Heart left ventricle (tissue), 13 donors: ENCODE measurements at regions not wholly inside any gene's neighbourhood (a gene's known extent, or its start where the extent isn't known, plus 50 kb on each side); places are given as distances from the start of the nearest gene placed in this dataset.

Experiments used
- POLR2A ChIP-seq, 2 donors: fragments of 450-650 bp; IDR thresholded peaks; one replicate each; pipeline ENCODE4 v1.6.1; 2017; ENCODE audit warnings: antibody characterized with exemption in 2 of 2, mild to moderate bottlenecking in 2 of 2, moderate library complexity in 2 of 2
- TF ChIP-seq, protein P1 (sequence below), 12 donors: fragments of 200-600 bp; sonication (generic) in 4 of 12; IDR thresholded peaks; one replicate each; pipeline versions ENCODE4 v1.5.0 to v1.8.0; 2018 to 2022; ENCODE audit warnings: antibody characterized with exemption in 12 of 12, mild to moderate bottlenecking in 5 of 12
- donor health status: ischemic (EF 13 %, LVEDD 7.1; RV severe dilation, severe dysfunction).
- donor health status: DM: no; HTN: yes; CAD: no.
- donor health status: DM: no; HTN: no; CAD: no.
- donor health status: ischemic (EF 25% LVEDD 6.9; RV normal size, moderate dysfunction).
- donor health status: ischemic (EF 25% LVEDD 5.7; RV mildly dilated, moderate dysfunction).
- donor health status: ischemic (EF 35%, LVEDD 5.7; RV mildly dilated, moderate dysfunction).
- donor health status: nonischemic (EF 11% LVEDD 7.7; RV severe dilation, severe dysfunction).
- donor health status: DM: yes; HTN: yes; CAD: no.
- donor health status: PGD.
- donor health status: ischemic (EF 29% LVEDD 5.4; RV normal size, mild dysfunction).
- donor health status: nonischemic (EF 23%, LVEDD 6.1; RV moderate dilation, normal function).

DNA sequence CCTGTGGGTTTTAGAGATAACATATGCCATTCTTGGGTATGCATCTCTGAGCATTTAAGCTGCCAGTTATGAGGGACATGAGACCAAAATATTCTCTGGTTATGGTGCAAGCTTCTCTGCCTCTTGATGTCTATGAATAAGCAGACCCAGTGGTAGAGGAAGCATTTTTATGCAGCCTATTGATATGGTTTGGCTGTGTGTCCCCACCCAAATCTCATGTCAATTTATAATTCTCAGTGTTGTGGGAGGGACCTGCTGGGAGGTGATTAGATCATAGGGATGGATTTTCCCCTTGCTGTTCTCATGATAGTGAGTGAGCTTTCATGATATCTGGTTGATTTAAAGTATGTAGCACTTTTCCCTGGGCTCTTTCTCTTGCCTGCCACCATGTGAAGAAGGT, 187.2 kb downstream of the ARHGAP12 start:
- TF ChIP-seq, protein P1, sequence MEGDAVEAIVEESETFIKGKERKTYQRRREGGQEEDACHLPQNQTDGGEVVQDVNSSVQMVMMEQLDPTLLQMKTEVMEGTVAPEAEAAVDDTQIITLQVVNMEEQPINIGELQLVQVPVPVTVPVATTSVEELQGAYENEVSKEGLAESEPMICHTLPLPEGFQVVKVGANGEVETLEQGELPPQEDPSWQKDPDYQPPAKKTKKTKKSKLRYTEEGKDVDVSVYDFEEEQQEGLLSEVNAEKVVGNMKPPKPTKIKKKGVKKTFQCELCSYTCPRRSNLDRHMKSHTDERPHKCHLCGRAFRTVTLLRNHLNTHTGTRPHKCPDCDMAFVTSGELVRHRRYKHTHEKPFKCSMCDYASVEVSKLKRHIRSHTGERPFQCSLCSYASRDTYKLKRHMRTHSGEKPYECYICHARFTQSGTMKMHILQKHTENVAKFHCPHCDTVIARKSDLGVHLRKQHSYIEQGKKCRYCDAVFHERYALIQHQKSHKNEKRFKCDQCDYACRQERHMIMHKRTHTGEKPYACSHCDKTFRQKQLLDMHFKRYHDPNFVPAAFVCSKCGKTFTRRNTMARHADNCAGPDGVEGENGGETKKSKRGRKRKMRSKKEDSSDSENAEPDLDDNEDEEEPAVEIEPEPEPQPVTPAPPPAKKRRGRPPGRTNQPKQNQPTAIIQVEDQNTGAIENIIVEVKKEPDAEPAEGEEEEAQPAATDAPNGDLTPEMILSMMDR (IDR thresholded peaks at IDR 0.05) = no peak
- TF ChIP-seq POLR2A (IDR thresholded peaks at IDR 0.05) = no peak
